ENCODE measurements at regions not wholly inside any gene's neighbourhood (a gene's known extent, or its start where the extent isn't known, plus 50 kb on each side); places are given as distances from the start of the nearest gene placed in this dataset.

DNA sequence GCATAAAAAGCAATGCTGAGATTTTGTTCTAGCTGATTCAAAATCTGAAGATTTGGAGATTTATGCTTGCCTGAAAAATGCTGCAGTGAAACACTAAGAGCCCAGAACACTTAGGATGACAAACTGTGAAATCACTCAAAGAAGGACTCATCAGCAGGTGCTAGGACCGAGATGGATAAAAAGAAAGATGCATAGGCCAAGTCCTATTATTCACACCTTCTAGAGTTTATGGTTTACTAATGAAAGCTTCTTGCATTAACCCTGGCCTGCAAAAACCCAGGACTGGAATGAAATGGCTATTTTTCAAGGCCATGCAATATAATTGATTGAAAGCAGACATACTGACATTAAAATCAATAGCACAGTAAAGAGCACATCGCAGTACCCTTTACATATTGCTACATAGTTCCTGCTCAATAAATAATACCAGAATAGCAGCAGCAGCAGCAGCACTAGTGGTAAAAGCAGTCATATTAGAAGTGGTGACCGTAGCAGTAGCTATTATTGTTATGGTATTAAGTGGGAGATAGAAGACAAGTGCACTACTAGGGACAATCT is 161.7 kb downstream of the RAB38 start:
- DNase-seq (ENCODE audit: low read depth in 1 of 2, low spot score in 2 of 2) (no peak), FAIRE-seq (no peak)
- Histone ChIP-seq H4K8ac (ENCODE audit: extremely low read depth, insufficient read depth, low read length) (no peak overlapping the region), H3K4me3 (ENCODE audit: extremely low read depth in 1 of 4, insufficient read depth in 2 of 4, low read depth in 3 of 4, low read length in 4 of 4) (no peak overlapping the region), H3K36me3 (ENCODE audit: control insufficient read depth in 2 of 4, insufficient read depth in 4 of 4, low read length in 3 of 4) (no peaks in the 10 kb centered on the region), H3K27ac (ENCODE audit: low read depth, low read length) (no peak overlapping the region), H3K23me2 (ENCODE audit: low read depth, low read length) (no peaks in the 10 kb centered on the region), H3K79me1 (ENCODE audit: low read depth, low read length) (no peaks in the 10 kb centered on the region), H3K4me2 (ENCODE audit: insufficient read depth in 1 of 2, low read depth in 2 of 2, low read length in 2 of 2) (no peak overlapping the region), H3K14ac (ENCODE audit: insufficient read length) (no peak overlapping the region), H3K9ac (replicated peaks in 1 of 4; ENCODE audit: extremely low read depth in 1 of 4, low read depth in 3 of 4, low read length in 3 of 4) (no peak overlapping the region), H4K91ac (replicated peaks; ENCODE audit: insufficient read length, low read length) (no peak overlapping the region), H3K27me3 (replicated peaks in 1 of 4; ENCODE audit: control insufficient read depth in 3 of 4, extremely low read depth in 1 of 4, insufficient read depth in 3 of 4, low read length in 3 of 4) (no peaks in the 10 kb centered on the region), H3K79me2 (ENCODE audit: control insufficient read depth in 1 of 2, insufficient read depth in 2 of 2, low read length in 2 of 2) (no peaks in the 10 kb centered on the region), H2BK20ac (ENCODE audit: low read length) (no peak overlapping the region), H3K4ac (replicated peaks; ENCODE audit: insufficient read length, low read depth, low read length) (no peak overlapping the region), H4K20me1 (replicated peaks in 1 of 2; ENCODE audit: control insufficient read depth in 1 of 2, insufficient read depth in 2 of 2, low read length in 2 of 2) (no peaks in the 10 kb centered on the region), H2BK15ac (ENCODE audit: low read length) (no peak overlapping the region), H3K9me3 (ENCODE audit: insufficient read depth in 2 of 2, low read depth in 1 of 2, low read length in 1 of 2) (no peaks in the 10 kb centered on the region), H2AK5ac (ENCODE audit: low read depth, low read length) (no peak overlapping the region), H2BK5ac (ENCODE audit: low read depth, low read length) (no peak overlapping the region), H3K23ac (ENCODE audit: insufficient read length) (no peak overlapping the region), H3K18ac (ENCODE audit: extremely low read depth, low read length) (no peak overlapping the region), H4K5ac (ENCODE audit: insufficient read length, low read depth, low read length) (no peak overlapping the region), H2AFZ (ENCODE audit: low read length) (no peak overlapping the region), H2BK12ac (ENCODE audit: low read depth, low read length) (no peak overlapping the region), H2BK120ac (replicated peaks; ENCODE audit: low read depth, low read length) (no peak overlapping the region), H3K56ac (replicated peaks; ENCODE audit: insufficient read length, low read depth, low read length) (no peak overlapping the region), H3K4me1 (replicated peaks in 1 of 4; ENCODE audit: control insufficient read depth in 3 of 4, insufficient read depth in 4 of 4, low read length in 3 of 4) (no peaks in the 10 kb centered on the region)
- no peak for TF ChIP-seq JUND (IDR thresholded peaks at IDR 0.05; ENCODE audit: low read length)
- TF ChIP-seq BRCA1 (IDR thresholded peaks at IDR 0.05; ENCODE audit: low read depth, low read length): no peak
- no peak for TF ChIP-seq EZH2 (IDR thresholded peaks at IDR 0.05; ENCODE audit: low read depth, low read length, severe bottlenecking)
- TF ChIP-seq SIX5 (IDR thresholded peaks at IDR 0.05; ENCODE audit: low read depth, low read length): no peak
- TF ChIP-seq NANOG (IDR thresholded peaks at IDR 0.05; ENCODE audit: insufficient read depth, low read depth, low read length, poor library complexity, severe bottlenecking): no peak
- no peak for TF ChIP-seq TCF12 (IDR thresholded peaks at IDR 0.05; ENCODE audit: low read depth, low read length)
- TF ChIP-seq CREB1 (IDR thresholded peaks at IDR 0.05): no peak
- TF ChIP-seq SIN3A (conservative IDR thresholded peaks at IDR 0.05 in 1 of 2, IDR thresholded peaks at IDR 0.05 in 1 of 2; ENCODE audit: low read depth in 1 of 2, low read length in 2 of 2): no peak
- TF ChIP-seq HDAC6 (IDR thresholded peaks at IDR 0.05; ENCODE audit: low read depth, low read length): no peak
- no peak for TF ChIP-seq KDM1A (IDR thresholded peaks at IDR 0.05; ENCODE audit: borderline replicate concordance, low read length)
- ChIA-PET CTCF (ENCODE audit: partially characterized antibody) (no interaction called here), POLR2A (ENCODE audit: partially characterized antibody) (no interaction called here)
- 78% methylated on average over 3 of the region's 3 CpGs; no CpG with 5 or more reads in 1 of the 2 experiments for WGBS, 2 experiments (ENCODE audit: extremely low coverage in 1 of 2, insufficient coverage in 1 of 2, insufficient read length in 1 of 2, insufficient replicate concordance in 2 of 2, low coverage in 1 of 2, low lambda C conversion rate in 2 of 2, missing lambda C conversion rate in 1 of 2)
